Duodenal mucosa (tissue), 2 donors: ENCODE measurements at regions not wholly inside any gene's neighbourhood (a gene's known extent, or its start where the extent isn't known, plus 50 kb on each side); places are given as distances from the start of the nearest gene placed in this dataset.
"Not testable (repeated sequence)": the region's sequence is repeated elsewhere in the genome, so short reads cannot be mapped to it uniquely, and the experiment has no call there.

Experiments
- H3K27ac ChIP-seq: one replicate; pipeline ENCODE4 v1.7.0; 2013; ENCODE audit warnings: low read depth, low read length
- H3K27me3 ChIP-seq, 2 donors: one replicate each; pipeline ENCODE4 v1.7.0; 2013; ENCODE audit warnings: low read length in 2 of 2, control low read depth in 1 of 2; ENCODE audit not compliant: insufficient read depth in 2 of 2, control insufficient read depth in 1 of 2
- H3K36me3 ChIP-seq, 2 donors: one replicate each; pipeline ENCODE4 v1.7.0; 2013; ENCODE audit warnings: low read length in 2 of 2, control low read depth in 1 of 2; ENCODE audit not compliant: insufficient read depth in 2 of 2, control insufficient read depth in 1 of 2
- H3K4me1 ChIP-seq, 2 donors: one replicate each; pipeline ENCODE4 v1.7.0; 2013; ENCODE audit warnings: low read length in 2 of 2, control low read depth in 1 of 2; ENCODE audit not compliant: insufficient read depth in 2 of 2, control insufficient read depth in 1 of 2
- H3K4me3 ChIP-seq, 2 donors: one replicate each; pipeline ENCODE4 v1.7.0; 2013; ENCODE audit warnings: low read length in 2 of 2, low read depth in 1 of 2
- H3K9ac ChIP-seq, 2 donors: one replicate each; pipeline ENCODE4 v1.7.0; 2013; ENCODE audit warnings: low read length in 2 of 2, low read depth in 1 of 2
- H3K9me3 ChIP-seq, 2 donors: one replicate each; pipeline ENCODE4 v1.7.0; 2013; ENCODE audit warnings: low read length in 2 of 2, control low read depth in 1 of 2; ENCODE audit not compliant: control insufficient read depth in 1 of 2

GRCh38 chr22:34639911-34640310 lies 426.0 kb upstream of the ISX start:
- Histone ChIP-seq H3K9me3 (no peaks in the 10 kb centered on the region), H3K27me3 (peaks cover 0 to 3% of the 10 kb centered on the region in 2 donors), H3K36me3 (no peaks in the 10 kb centered on the region), H3K4me1 (no peaks in the 10 kb centered on the region), H3K4me3 (no peak overlapping the region), H3K27ac (no peak overlapping the region), H3K9ac (no peak overlapping the region)

- Histone ChIP-seq H3K27ac (no peak overlapping the region), H3K9ac (no peak overlapping the region), H3K9me3 (no peaks in the 10 kb centered on the region), H3K36me3 (no peaks in the 10 kb centered on the region), H3K4me1 (no peaks in the 10 kb centered on the region), H3K4me3 (no peak overlapping the region), H3K27me3 (no peaks in the 10 kb centered on the region)
These were observed 420.6 kb upstream of the ISX start for GRCh38 chr22:34645375-34645774.

- H3K27me3 ChIP-seq = no peaks in the 10 kb centered on the region
- H3K4me1 ChIP-seq = no peaks in the 10 kb centered on the region
- no peak overlapping the region for H3K4me3 ChIP-seq
- H3K9ac ChIP-seq = no peak overlapping the region
- no peaks in the 10 kb centered on the region for H3K9me3 ChIP-seq
- H3K36me3 ChIP-seq = no peaks in the 10 kb centered on the region
- H3K27ac ChIP-seq = no peak overlapping the region
These were observed 397.0 kb upstream of the ISX start for GRCh38 chr22:34669001-34669400.

- H3K9ac ChIP-seq, H3K36me3 ChIP-seq, H3K4me1 ChIP-seq, H3K27ac ChIP-seq, H3K9me3 ChIP-seq, H3K4me3 ChIP-seq, H3K27me3 ChIP-seq: not testable (repeated sequence)
These were observed 382.9 kb upstream of the ISX start for GRCh38 chr22:34683031-34683430.

GRCh38 chr22:34684278-34684677 lies 381.7 kb upstream of the ISX start:
- not testable (repeated sequence) for H3K4me3 ChIP-seq, H3K27me3 ChIP-seq, H3K27ac ChIP-seq, H3K9me3 ChIP-seq, H3K4me1 ChIP-seq, H3K36me3 ChIP-seq, H3K9ac ChIP-seq

GRCh38 chr22:34687116-34687515 lies 378.8 kb upstream of the ISX start:
- no peak overlapping the region for H3K9ac ChIP-seq
- H3K27me3 ChIP-seq = no peaks in the 10 kb centered on the region
- H3K36me3 ChIP-seq = no peaks in the 10 kb centered on the region
- H3K4me1 ChIP-seq = no peaks in the 10 kb centered on the region
- H3K27ac ChIP-seq = no peak overlapping the region
- H3K4me3 ChIP-seq = no peak overlapping the region
- H3K9me3 ChIP-seq = no peaks in the 10 kb centered on the region

- no peak overlapping the region for H3K4me3 ChIP-seq
- H3K27me3 ChIP-seq = no peaks in the 10 kb centered on the region
- H3K9ac ChIP-seq = no peak overlapping the region
- no peaks in the 10 kb centered on the region for H3K9me3 ChIP-seq
- H3K36me3 ChIP-seq = no peaks in the 10 kb centered on the region
- no peaks in the 10 kb centered on the region for H3K4me1 ChIP-seq
- H3K27ac ChIP-seq = no peak overlapping the region
These were observed 377.1 kb upstream of the ISX start for GRCh38 chr22:34688825-34689224.

- Histone ChIP-seq H3K36me3 (no peaks in the 10 kb centered on the region), H3K27me3 (no peaks in the 10 kb centered on the region), H3K4me1 (no peaks in the 10 kb centered on the region)
These were observed 369.4 kb upstream of the ISX start for GRCh38 chr22:34696557-34696956.

GRCh38 chr22:34702279-34702678 lies 363.7 kb upstream of the ISX start:
- Histone ChIP-seq H3K4me3 (no peak overlapping the region), H3K4me1 (peaks cover 0 to 9% of the 10 kb centered on the region in 2 donors), H3K9ac (no peak overlapping the region), H3K9me3 (no peaks in the 10 kb centered on the region), H3K36me3 (no peaks in the 10 kb centered on the region), H3K27me3 (no peaks in the 10 kb centered on the region), H3K27ac (no peak overlapping the region)

More at GRCh38 chr22:34696557-34696956, 369.4 kb upstream of the ISX start:
- H3K27ac ChIP-seq = no peak overlapping the region
- H3K4me3 ChIP-seq = no peak overlapping the region
- H3K9ac ChIP-seq = no peak overlapping the region
- no peaks in the 10 kb centered on the region for H3K9me3 ChIP-seq

GRCh38 chr22:34709641-34710040 lies 356.3 kb upstream of the ISX start:
- no peak overlapping the region for H3K27ac ChIP-seq
- H3K27me3 ChIP-seq = no peaks in the 10 kb centered on the region
- H3K4me3 ChIP-seq = no peak overlapping the region
- H3K9ac ChIP-seq = no peak overlapping the region
- no peaks in the 10 kb centered on the region for H3K4me1 ChIP-seq
- no peaks in the 10 kb centered on the region for H3K9me3 ChIP-seq
- H3K36me3 ChIP-seq = no peaks in the 10 kb centered on the region

GRCh38 chr22:34722901-34723300 lies 343.1 kb upstream of the ISX start:
- no peak overlapping the region for H3K27ac ChIP-seq
- no peak overlapping the region for H3K9ac ChIP-seq
- no peaks in the 10 kb centered on the region for H3K27me3 ChIP-seq
- no peak overlapping the region for H3K4me3 ChIP-seq
- no peaks in the 10 kb centered on the region for H3K9me3 ChIP-seq
- no peaks in the 10 kb centered on the region for H3K4me1 ChIP-seq
- no peaks in the 10 kb centered on the region for H3K36me3 ChIP-seq
